Testis (tissue), 2 donors: ENCODE measurements at regions not wholly inside any gene's neighbourhood (a gene's known extent, or its start where the extent isn't known, plus 50 kb on each side); places are given as distances from the start of the nearest gene placed in this dataset.

Experiments
- POLR2A ChIP-seq: fragments of 450-650 bp; IDR thresholded peaks from one replicate; pipeline ENCODE4 v1.6.1; 2017; ENCODE audit warnings: antibody characterized with exemption, mild to moderate bottlenecking, moderate library complexity
- TF ChIP-seq, protein P1 (sequence below), 3 experiments: fragments of 450-650 bp in 2 of 3; fragments of 200-600 bp in 1 of 3; sonication (generic) in 1 of 3; IDR thresholded peaks; one replicate each; pipeline ENCODE4 v1.5.1; 2016 to 2019; ENCODE audit warnings: antibody characterized with exemption in 3 of 3, mild to moderate bottlenecking in 2 of 3, moderate library complexity in 1 of 3

DNA sequence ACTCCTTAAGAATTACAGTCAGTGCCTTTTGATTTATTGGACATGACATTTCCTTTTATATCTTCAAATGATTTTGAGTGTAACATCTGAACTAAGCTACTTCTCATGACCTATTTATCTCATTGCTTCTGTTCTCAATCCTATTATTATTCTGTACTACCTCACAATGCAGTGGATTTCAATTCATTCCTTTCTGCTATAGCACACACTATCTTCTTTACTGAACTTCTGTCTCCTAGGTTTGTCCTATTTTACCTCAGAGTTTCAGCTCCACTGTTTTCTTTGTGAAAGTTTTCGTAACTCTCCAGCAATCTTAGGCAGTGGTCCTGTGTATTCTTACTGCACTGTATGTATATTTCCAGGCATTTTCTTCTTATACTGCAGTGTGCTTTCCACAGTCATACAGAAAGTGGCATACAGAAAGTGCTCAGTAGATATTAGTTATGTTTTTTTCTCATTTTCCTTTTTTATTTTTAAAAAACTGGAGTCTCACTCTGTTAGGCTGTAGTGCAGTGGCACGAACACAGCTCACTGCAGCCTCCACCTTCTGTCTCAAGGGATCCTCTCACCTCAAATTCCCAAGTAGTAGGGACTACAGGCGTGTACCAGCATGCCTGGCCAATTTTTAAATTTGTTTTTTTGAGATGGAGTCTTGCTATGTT, 368.6 kb upstream of the RGS6 start:
- TF ChIP-seq, protein P1, sequence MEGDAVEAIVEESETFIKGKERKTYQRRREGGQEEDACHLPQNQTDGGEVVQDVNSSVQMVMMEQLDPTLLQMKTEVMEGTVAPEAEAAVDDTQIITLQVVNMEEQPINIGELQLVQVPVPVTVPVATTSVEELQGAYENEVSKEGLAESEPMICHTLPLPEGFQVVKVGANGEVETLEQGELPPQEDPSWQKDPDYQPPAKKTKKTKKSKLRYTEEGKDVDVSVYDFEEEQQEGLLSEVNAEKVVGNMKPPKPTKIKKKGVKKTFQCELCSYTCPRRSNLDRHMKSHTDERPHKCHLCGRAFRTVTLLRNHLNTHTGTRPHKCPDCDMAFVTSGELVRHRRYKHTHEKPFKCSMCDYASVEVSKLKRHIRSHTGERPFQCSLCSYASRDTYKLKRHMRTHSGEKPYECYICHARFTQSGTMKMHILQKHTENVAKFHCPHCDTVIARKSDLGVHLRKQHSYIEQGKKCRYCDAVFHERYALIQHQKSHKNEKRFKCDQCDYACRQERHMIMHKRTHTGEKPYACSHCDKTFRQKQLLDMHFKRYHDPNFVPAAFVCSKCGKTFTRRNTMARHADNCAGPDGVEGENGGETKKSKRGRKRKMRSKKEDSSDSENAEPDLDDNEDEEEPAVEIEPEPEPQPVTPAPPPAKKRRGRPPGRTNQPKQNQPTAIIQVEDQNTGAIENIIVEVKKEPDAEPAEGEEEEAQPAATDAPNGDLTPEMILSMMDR (IDR thresholded peaks at IDR 0.05), result no peak
- no peak for TF ChIP-seq POLR2A
